Subcutaneous abdominal adipose tissue (tissue), 5 donors: ENCODE measurements at regions not wholly inside any gene's neighbourhood (a gene's known extent, or its start where the extent isn't known, plus 50 kb on each side); places are given as distances from the start of the nearest gene placed in this dataset.
A peak's percentile ranks its signal among the peaks of the same experiment; 100 is the strongest.

Source experiments
- H3K27ac ChIP-seq: one replicate; pipeline ENCODE4 v1.7.0; 2013; ENCODE audit warnings: low read depth, mild to moderate bottlenecking, inconsistent platforms, low read length, moderate library complexity
- H3K27me3 ChIP-seq, 5 donors: one replicate each; pipeline ENCODE4 v1.7.0; 2013; ENCODE audit warnings: low read length in 5 of 5, inconsistent platforms in 1 of 5; ENCODE audit not compliant: control insufficient read depth in 5 of 5, insufficient read depth in 4 of 5
- H3K36me3 ChIP-seq, 5 donors: one replicate each; pipeline ENCODE4 v1.7.0; 2013; ENCODE audit warnings: low read length in 5 of 5; ENCODE audit not compliant: control insufficient read depth in 5 of 5, insufficient read depth in 5 of 5
- H3K4me1 ChIP-seq, 5 donors: one replicate each; pipeline ENCODE4 v1.7.0; 2013; ENCODE audit warnings: low read length in 5 of 5, mild to moderate bottlenecking in 3 of 5, moderate library complexity in 1 of 5; ENCODE audit not compliant: control insufficient read depth in 5 of 5, insufficient read depth in 5 of 5
- H3K4me3 ChIP-seq, 5 donors: one replicate each; pipeline ENCODE4 v1.7.0; 2013; ENCODE audit warnings: low read length in 5 of 5, low read depth in 1 of 5
- H3K9ac ChIP-seq, 5 donors: one replicate each; pipeline ENCODE4 v1.7.0; 2013; ENCODE audit warnings: low read length in 5 of 5, mild to moderate bottlenecking in 4 of 5, moderate library complexity in 3 of 5
- H3K9me3 ChIP-seq, 5 donors: one replicate each; pipeline ENCODE4 v1.7.0; 2013; ENCODE audit warnings: low read length in 5 of 5; ENCODE audit not compliant: control insufficient read depth in 5 of 5
- donor health status: healthy.
- donor health status: healthy.
- donor health status: healthy.
- donor health status: healthy.
- donor health status: healthy.

DNA sequence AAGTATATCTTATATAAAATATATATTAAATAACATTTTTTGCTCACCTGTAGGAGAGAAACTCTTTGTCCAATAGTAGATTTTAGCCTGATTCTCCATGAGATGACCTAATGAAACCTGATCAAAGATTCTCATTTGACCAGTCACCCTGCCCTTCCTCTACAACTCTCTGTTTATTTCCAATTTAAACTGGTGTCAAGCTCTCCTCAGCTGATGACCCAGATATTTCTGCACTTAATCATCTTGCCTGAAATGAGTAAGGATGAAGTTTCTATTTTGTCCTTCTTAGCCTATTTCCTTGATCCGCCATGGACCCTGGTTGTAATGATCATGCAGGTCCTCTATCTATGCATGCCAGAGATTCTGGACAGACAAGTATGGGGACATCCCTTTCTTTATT lies 179.3 kb upstream of the FGF10 start:
- Histone ChIP-seq H3K27me3 (no peaks in the 10 kb centered on the region), H3K9ac (no peak overlapping the region), H3K4me1 (no peaks in the 10 kb centered on the region), H3K27ac (no peak overlapping the region), H3K9me3 (no peaks in the 10 kb centered on the region), H3K4me3 (no peak overlapping the region), H3K36me3 (no peaks in the 10 kb centered on the region)

GRCh38 chr5:44565902-44566301 lies 176.7 kb upstream of the FGF10 start:
- Histone ChIP-seq H3K27ac (no peak overlapping the region), H3K9me3 (no peaks in the 10 kb centered on the region), H3K27me3 (no peaks in the 10 kb centered on the region), H3K4me3 (no peak overlapping the region), H3K9ac (no peak overlapping the region), H3K36me3 (no peaks in the 10 kb centered on the region), H3K4me1 (no peaks in the 10 kb centered on the region)

GRCh38 chr5:44565360-44565759 lies 176.1 kb upstream of the FGF10 start:
- Histone ChIP-seq H3K27me3 (no peaks in the 10 kb centered on the region), H3K27ac (no peak overlapping the region), H3K4me1 (no peaks in the 10 kb centered on the region), H3K9ac (no peak overlapping the region), H3K4me3 (no peak overlapping the region), H3K36me3 (no peaks in the 10 kb centered on the region), H3K9me3 (no peaks in the 10 kb centered on the region)

DNA sequence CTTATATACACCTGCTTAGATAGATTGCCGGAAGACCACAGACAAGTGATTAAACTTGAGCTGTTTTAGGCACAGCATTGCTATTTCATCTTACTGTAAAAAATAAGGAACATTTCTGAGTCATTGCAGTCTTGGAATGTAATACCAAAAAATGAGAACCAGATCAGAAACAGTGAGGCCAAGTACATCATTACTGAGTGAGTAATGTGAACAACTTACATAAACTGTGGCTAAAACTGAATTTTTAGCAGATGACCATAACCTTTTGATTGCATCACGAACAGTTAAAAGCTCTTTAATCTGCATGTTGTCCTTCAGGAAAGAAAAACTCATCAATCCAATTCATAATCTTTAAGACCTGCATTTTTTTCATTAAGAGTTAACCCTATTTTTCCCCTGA lies 157.1 kb upstream of the FGF10 start:
- Histone ChIP-seq H3K9me3 (no peaks in the 10 kb centered on the region), H3K4me1 (no peaks in the 10 kb centered on the region), H3K4me3 (no peak overlapping the region), H3K9ac (no peak overlapping the region), H3K36me3 (no peaks in the 10 kb centered on the region), H3K27me3 (no peaks in the 10 kb centered on the region), H3K27ac (no peak overlapping the region)

DNA sequence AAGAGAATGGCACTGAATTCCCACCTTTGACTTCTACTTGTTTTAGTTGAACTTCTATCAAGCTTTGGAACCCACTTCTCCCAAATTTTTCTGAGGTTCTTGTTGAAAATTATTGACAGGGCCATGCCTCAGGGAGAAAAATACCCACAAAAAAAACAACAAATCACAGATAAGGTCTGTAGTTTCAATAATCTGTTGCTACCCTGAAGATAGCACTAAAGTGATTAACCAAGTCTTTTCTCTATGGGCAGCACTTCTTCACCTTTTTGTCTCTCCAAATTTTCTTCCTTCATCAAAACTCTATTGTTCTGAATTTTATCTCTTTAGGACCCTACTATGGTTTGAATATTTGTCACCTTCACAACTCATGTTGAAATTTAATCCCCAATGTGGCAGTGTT lies 154.3 kb upstream of the FGF10 start:
- Histone ChIP-seq H3K9me3 (no peaks in the 10 kb centered on the region), H3K36me3 (no peaks in the 10 kb centered on the region), H3K27ac (no peak overlapping the region), H3K4me3 (no peak overlapping the region), H3K4me1 (peaks cover 0 to 10% (median 5%) of the 10 kb centered on the region in 5 donors), H3K27me3 (no peaks in the 10 kb centered on the region), H3K9ac (no peak overlapping the region)

DNA sequence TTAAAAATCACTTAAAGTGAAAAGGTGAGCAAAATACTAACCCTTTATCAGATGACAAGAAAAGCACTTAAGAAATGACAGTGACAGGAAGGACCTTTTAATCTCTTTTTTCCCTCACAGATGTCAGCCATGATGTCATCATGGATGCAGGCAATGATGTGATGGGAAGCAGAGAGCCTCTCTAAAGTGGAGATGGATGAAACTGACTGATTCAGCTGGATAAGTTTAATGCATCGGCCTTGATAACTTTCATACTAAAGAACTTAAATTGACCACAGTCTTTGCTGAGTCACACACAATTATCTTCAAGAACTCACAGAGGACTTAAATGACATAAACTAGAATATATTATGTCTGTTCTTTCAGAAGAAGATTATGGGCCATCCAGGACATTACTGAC lies 153.2 kb upstream of the FGF10 start:
- no peaks in the 10 kb centered on the region for H3K27me3 ChIP-seq
- no peak overlapping the region for H3K27ac ChIP-seq
- H3K4me3 ChIP-seq = no peak overlapping the region
- peaks cover 0 to 12% (median 5%) of the 10 kb centered on the region in 5 donors for H3K4me1 ChIP-seq
- H3K36me3 ChIP-seq = no peaks in the 10 kb centered on the region
- H3K9ac ChIP-seq = no peak overlapping the region
- no peaks in the 10 kb centered on the region for H3K9me3 ChIP-seq

GRCh38 chr5:44539602-44539919 lies 150.3 kb upstream of the FGF10 start:
- H3K4me1 ChIP-seq = peaks cover 0 to 12% (median 5%) of the 10 kb centered on the region in 5 donors
- H3K27ac ChIP-seq = no peak overlapping the region
- no peaks in the 10 kb centered on the region for H3K27me3 ChIP-seq
- no peaks in the 10 kb centered on the region for H3K36me3 ChIP-seq
- no peaks in the 10 kb centered on the region for H3K9me3 ChIP-seq
- H3K4me3 ChIP-seq = no peak overlapping the region
- no peak overlapping the region for H3K9ac ChIP-seq

GRCh38 chr5:44538797-44539601 lies 149.8 kb upstream of the FGF10 start:
- H3K4me1 ChIP-seq = peaks cover 0 to 12% (median 5%) of the 10 kb centered on the region in 5 donors
- peak overlapping the region in 2 of 5 donors; percentile 2 to 17 for H3K4me3 ChIP-seq
- no peaks in the 10 kb centered on the region for H3K36me3 ChIP-seq
- H3K9ac ChIP-seq = no peak overlapping the region
- no peak overlapping the region for H3K27ac ChIP-seq
- no peaks in the 10 kb centered on the region for H3K9me3 ChIP-seq
- no peaks in the 10 kb centered on the region for H3K27me3 ChIP-seq

DNA sequence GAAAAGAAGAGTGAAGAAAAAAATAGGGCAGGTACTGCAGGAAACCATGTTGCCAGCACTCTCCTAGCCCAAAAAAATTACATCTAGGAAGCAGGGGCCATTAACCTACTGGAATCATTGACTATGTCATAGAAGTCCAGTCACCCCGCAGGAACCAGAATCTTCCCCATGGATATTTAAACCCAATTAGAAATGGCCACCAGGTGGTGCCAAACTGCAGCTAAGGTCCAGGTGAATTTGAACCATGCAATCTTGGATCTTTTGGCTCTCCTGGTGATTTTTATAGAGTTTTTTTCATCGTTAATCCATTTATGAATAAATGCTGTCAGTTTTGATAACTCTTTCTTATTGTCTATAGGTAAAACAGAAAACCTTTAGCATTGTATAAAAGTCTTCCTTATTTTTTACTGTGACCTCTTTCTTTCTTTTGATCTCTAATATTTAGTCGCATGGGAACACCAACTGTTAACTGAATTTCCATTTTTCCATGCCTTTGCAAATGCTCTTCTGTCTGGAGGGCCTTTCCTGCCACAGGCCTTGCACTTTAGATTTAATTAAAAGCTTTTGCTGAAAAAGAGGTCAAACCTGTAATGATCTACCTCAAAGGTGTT lies 147.5 kb upstream of the FGF10 start:
- Histone ChIP-seq H3K27me3 (no peaks in the 10 kb centered on the region), H3K4me1 (peaks cover 0 to 12% (median 5%) of the 10 kb centered on the region in 5 donors), H3K36me3 (no peaks in the 10 kb centered on the region), H3K4me3 (no peak overlapping the region), H3K9me3 (no peaks in the 10 kb centered on the region), H3K27ac (no peak overlapping the region), H3K9ac (no peak overlapping the region)

DNA sequence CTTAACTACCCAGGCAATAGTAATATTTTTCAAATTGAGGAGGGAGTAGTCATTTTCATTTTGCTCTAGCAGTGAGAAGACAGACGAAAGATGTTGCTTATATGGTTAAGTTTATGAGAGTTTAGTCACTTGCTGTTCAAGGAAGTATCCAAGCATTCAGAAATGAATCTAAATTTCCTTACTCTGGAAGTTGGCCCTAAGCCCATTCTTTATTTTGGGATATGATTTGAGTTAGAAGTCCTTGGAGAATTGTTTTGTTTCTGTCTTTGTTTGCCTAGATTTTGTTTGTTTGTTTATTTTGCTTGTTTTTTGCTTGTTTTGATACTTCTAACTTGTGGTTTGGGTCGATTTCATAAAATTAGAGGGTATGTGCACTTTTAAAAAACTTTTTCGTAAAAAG lies 146.4 kb upstream of the FGF10 start:
- Histone ChIP-seq H3K27me3 (no peaks in the 10 kb centered on the region), H3K4me3 (no peak overlapping the region)

More for the DNA sequence above, 146.4 kb upstream of the FGF10 start:
- Histone ChIP-seq H3K9me3 (no peaks in the 10 kb centered on the region), H3K27ac (no peak overlapping the region), H3K4me1 (peaks cover 0 to 12% (median 5%) of the 10 kb centered on the region in 5 donors), H3K9ac (no peak overlapping the region), H3K36me3 (no peaks in the 10 kb centered on the region)
